NB4 (cell line): ENCODE measurements at regions not wholly inside any gene's neighbourhood (a gene's known extent, or its start where the extent isn't known, plus 50 kb on each side); places are given as distances from the start of the nearest gene placed in this dataset.

Experiments
- POLR2A ChIP-seq: IDR thresholded peaks from 2 replicates; pipeline ENCODE4 v1.6.1; 2011; ENCODE audit warnings: mild to moderate bottlenecking; ENCODE audit not compliant: insufficient read length; ENCODE audit errors: extremely low read depth
- TF ChIP-seq, protein P1 (sequence below): IDR thresholded peaks from one replicate; pipeline ENCODE4 v1.5.1; 2012; ENCODE audit warnings: low read depth, low read length
- TF ChIP-seq, protein P2 (sequence below): IDR thresholded peaks from 2 replicates; pipeline ENCODE4 v1.6.1; 2011; ENCODE audit warnings: low read depth, low read length

GRCh38 chr9:2567922-2568321 lies 53.7 kb upstream of the VLDLR start:
- TF ChIP-seq, protein P1, sequence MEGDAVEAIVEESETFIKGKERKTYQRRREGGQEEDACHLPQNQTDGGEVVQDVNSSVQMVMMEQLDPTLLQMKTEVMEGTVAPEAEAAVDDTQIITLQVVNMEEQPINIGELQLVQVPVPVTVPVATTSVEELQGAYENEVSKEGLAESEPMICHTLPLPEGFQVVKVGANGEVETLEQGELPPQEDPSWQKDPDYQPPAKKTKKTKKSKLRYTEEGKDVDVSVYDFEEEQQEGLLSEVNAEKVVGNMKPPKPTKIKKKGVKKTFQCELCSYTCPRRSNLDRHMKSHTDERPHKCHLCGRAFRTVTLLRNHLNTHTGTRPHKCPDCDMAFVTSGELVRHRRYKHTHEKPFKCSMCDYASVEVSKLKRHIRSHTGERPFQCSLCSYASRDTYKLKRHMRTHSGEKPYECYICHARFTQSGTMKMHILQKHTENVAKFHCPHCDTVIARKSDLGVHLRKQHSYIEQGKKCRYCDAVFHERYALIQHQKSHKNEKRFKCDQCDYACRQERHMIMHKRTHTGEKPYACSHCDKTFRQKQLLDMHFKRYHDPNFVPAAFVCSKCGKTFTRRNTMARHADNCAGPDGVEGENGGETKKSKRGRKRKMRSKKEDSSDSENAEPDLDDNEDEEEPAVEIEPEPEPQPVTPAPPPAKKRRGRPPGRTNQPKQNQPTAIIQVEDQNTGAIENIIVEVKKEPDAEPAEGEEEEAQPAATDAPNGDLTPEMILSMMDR: no peak
- TF ChIP-seq, protein P2, sequence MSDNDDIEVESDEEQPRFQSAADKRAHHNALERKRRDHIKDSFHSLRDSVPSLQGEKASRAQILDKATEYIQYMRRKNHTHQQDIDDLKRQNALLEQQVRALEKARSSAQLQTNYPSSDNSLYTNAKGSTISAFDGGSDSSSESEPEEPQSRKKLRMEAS: no peak
- TF ChIP-seq POLR2A: no peak
